Chondrocyte (in vitro differentiated cells): ENCODE measurements at regions not wholly inside any gene's neighbourhood (a gene's known extent, or its start where the extent isn't known, plus 50 kb on each side); places are given as distances from the start of the nearest gene placed in this dataset.
"Not testable (repeated sequence)": the region's sequence is repeated elsewhere in the genome, so short reads cannot be mapped to it uniquely, and the experiment has no call there.

ENCODE experiments used
- DNase-seq: peaks from one replicate; pipeline ENCODE4 v3.0.0; 2021; ENCODE audit warnings: mixed read lengths, low spot score
- H3K27ac Mint-ChIP-seq: one replicate; pipeline ENCODE4 v1.8.0; 2021; ENCODE audit warnings: mild to moderate bottlenecking, moderate library complexity, mixed read lengths; ENCODE audit not compliant: unreplicated experiment
- H3K27me3 Mint-ChIP-seq: 2 replicates; pipeline ENCODE4 v1.8.0; 2021; ENCODE audit warnings: low read depth, mixed read lengths
- H3K36me3 Mint-ChIP-seq: 2 replicates; pipeline ENCODE4 v1.8.0; 2021; ENCODE audit warnings: low read depth, mixed read lengths
- H3K4me1 Mint-ChIP-seq: 2 replicates; pipeline ENCODE4 v1.8.0; 2021; ENCODE audit warnings: low read depth, mild to moderate bottlenecking, mixed read lengths
- H3K4me3 Mint-ChIP-seq: one replicate; pipeline ENCODE4 v1.8.0; 2021; ENCODE audit warnings: mild to moderate bottlenecking, moderate library complexity, mixed read lengths; ENCODE audit not compliant: unreplicated experiment
- H3K9me3 Mint-ChIP-seq: 2 replicates; pipeline ENCODE4 v1.8.0; 2021; ENCODE audit warnings: low read depth, mixed read lengths
- CTCF ChIP-seq: fragments of 200-600 bp; sonication (generic); IDR thresholded peaks from 2 replicates; pipeline ENCODE4 v1.5.0; 2021; ENCODE audit warnings: antibody characterized with exemption, mild to moderate bottlenecking, moderate library complexity

DNA sequence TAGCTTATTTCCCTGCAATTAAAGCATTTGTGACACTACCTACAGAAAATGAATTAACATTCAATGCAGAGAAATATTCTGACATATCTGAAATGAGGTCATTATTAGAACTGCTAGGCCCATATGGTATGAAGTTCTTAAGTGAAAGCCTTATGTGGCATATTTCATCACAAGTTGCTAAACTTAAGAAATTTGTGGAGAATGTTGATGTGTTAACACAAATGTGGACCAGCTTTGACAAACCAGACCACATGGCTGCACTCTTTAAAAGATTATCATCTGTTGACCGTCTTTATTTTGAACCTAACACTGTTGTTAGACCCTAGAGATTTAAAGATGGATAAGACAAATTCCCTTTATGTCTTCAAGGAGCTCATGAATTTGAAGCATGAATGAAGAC, 1024.1 kb downstream of the RPA4 start:
- TF ChIP-seq CTCF: no peak
- H3K9me3 Mint-ChIP-seq: peaks cover 15% of the 10 kb centered on the region

DNA sequence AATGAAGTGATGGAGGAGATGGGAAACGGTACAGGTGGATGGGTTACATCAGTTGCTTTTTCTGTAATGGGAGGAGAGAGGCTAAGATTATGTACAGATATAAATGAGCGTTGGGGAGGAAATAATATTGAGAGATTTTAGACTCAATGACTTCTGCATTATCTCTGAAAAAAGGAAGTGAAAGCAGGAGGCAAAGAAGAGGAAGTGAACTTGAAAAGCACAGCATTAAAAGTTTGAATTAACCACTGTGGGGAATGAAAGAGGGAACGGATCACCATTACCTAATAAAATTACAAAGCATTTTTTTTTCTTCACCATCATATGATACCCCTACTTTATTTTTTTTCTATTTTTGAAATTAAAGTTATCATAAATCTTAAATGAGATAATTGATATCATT, 1025.5 kb downstream of the RPA4 start:
- H3K36me3 Mint-ChIP-seq: no peaks in the 10 kb centered on the region
- H3K9me3 Mint-ChIP-seq: peaks cover 15% of the 10 kb centered on the region
- no peaks in the 10 kb centered on the region for H3K27me3 Mint-ChIP-seq
- no peaks in the 10 kb centered on the region for H3K4me1 Mint-ChIP-seq
- no peak for DNase-seq
- no peak for TF ChIP-seq CTCF
- no peak overlapping the region for H3K4me3 Mint-ChIP-seq
- H3K27ac Mint-ChIP-seq: no peak overlapping the region

More for the DNA sequence above, 1024.1 kb downstream of the RPA4 start:
- Mint-ChIP-seq H3K36me3 (no peaks in the 10 kb centered on the region), H3K27ac (no peak overlapping the region), H3K27me3 (no peaks in the 10 kb centered on the region), H3K4me1 (no peaks in the 10 kb centered on the region), H3K4me3 (no peak overlapping the region)
- no peak for DNase-seq

- peak; percentile 46 for DNase-seq
- H3K27me3 Mint-ChIP-seq, H3K36me3 Mint-ChIP-seq, H3K4me3 Mint-ChIP-seq, H3K4me1 Mint-ChIP-seq, H3K27ac Mint-ChIP-seq: not testable (repeated sequence)
- peaks cover 26% of the 10 kb centered on the region for H3K9me3 Mint-ChIP-seq
Measured at GRCh38 chrX:97915390-97915789, 1031.7 kb downstream of the RPA4 start.

GRCh38 chrX:97921223-97921622, 1037.5 kb downstream of the RPA4 start:
- not testable (repeated sequence) for H3K36me3 Mint-ChIP-seq, H3K4me1 Mint-ChIP-seq, H3K27ac Mint-ChIP-seq, H3K27me3 Mint-ChIP-seq, H3K4me3 Mint-ChIP-seq
- DNase-seq: peak; percentile 55
- peaks cover 41% of the 10 kb centered on the region for H3K9me3 Mint-ChIP-seq

DNA sequence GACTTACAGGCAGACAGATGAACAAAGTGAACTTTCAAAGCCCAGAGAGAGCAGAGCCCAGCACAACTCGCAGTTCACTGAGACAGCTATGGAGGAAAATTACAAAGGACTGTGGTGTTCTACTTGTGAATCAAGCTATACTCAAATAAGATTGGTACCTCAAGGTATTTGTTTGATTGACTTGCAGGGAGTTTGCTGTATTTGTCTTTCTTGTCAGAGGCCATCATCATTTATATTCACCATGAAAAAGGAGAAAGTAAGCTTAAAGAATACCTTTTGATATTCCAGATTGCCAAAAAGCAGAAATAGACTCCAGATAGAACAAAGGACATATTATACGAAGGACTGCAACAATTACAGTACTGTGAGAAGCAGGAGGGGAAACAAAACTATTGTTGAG, 1047.9 kb downstream of the RPA4 start:
- no peak overlapping the region for H3K4me3 Mint-ChIP-seq
- no peak overlapping the region for H3K27ac Mint-ChIP-seq
- TF ChIP-seq CTCF: no peak
- H3K36me3 Mint-ChIP-seq: no peaks in the 10 kb centered on the region
- peaks cover 5% of the 10 kb centered on the region for H3K4me1 Mint-ChIP-seq
- H3K9me3 Mint-ChIP-seq: no peaks in the 10 kb centered on the region
- H3K27me3 Mint-ChIP-seq: peaks cover 2% of the 10 kb centered on the region
- DNase-seq: no peak

DNA sequence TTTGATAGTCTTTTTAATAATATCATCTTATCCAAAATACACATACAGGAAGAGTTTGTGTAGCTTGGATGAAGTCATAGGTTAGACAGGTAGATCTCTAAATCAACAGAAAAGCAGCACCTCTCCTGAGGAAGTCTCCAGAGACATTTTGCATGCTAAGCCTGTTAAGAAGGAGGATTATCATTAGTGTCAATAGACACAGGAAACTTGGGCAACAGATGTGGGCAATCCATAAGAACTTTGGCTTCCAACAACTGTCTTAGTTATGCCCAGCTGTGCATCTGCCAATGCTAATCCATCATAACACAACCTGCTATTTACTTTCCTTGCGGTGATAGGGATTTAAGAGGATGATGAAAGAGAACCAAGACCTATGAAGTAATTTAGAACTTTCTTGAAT, 1052.6 kb downstream of the RPA4 start:
- no peaks in the 10 kb centered on the region for H3K36me3 Mint-ChIP-seq
- no peak for TF ChIP-seq CTCF
- DNase-seq: no peak
- H3K9me3 Mint-ChIP-seq: no peaks in the 10 kb centered on the region
- no peak overlapping the region for H3K27ac Mint-ChIP-seq
- peaks cover 2% of the 10 kb centered on the region for H3K27me3 Mint-ChIP-seq
- peaks cover 5% of the 10 kb centered on the region for H3K4me1 Mint-ChIP-seq
- H3K4me3 Mint-ChIP-seq: no peak overlapping the region
